Sigmoid colon (tissue), 6 donors: ENCODE measurements at regions not wholly inside any gene's neighbourhood (a gene's known extent, or its start where the extent isn't known, plus 50 kb on each side); places are given as distances from the start of the nearest gene placed in this dataset.

ENCODE experiments used
- DNase-seq: peaks from one replicate; pipeline ENCODE4 v3.0.0-alpha.2; 2019
- H3K27ac ChIP-seq, 4 donors: fragments of 200-600 bp; sonication (generic); one replicate each; pipeline ENCODE4 v1.5.1; 2016 to 2019; ENCODE audit warnings: mild to moderate bottlenecking in 1 of 4
- H3K27me3 ChIP-seq, 3 donors: fragments of 200-600 bp; sonication (generic); one replicate each; pipeline ENCODE4 v1.5.1; 2019; ENCODE audit warnings: mild to moderate bottlenecking in 1 of 3
- H3K36me3 ChIP-seq, 4 donors: fragments of 200-600 bp; sonication (generic); one replicate each; pipeline ENCODE4 v1.5.1; 2016 to 2019
- H3K4me1 ChIP-seq, 4 donors: fragments of 200-600 bp; sonication (generic); one replicate each; pipeline ENCODE4 v1.5.1; 2017 to 2019
- H3K4me3 ChIP-seq, 4 donors: fragments of 200-600 bp; sonication (generic); one replicate each; pipeline ENCODE4 v1.5.1; 2017 to 2019; ENCODE audit warnings: mild to moderate bottlenecking in 2 of 4, moderate library complexity in 1 of 4
- H3K9me3 ChIP-seq, 4 donors: fragments of 200-600 bp in 3 of 4; sonication (generic) in 3 of 4; one replicate each; pipeline versions ENCODE4 v1.5.1 to v1.6.1; 2013 to 2019
- EP300 ChIP-seq, 4 donors: sonication (generic); formaldehyde crosslinking; IDR thresholded peaks; one replicate each; pipeline ENCODE4 v1.6.1; 2017; ENCODE audit warnings: antibody characterized with exemption in 4 of 4
- POLR2A ChIP-seq, 2 donors: fragments of 450-650 bp; IDR thresholded peaks; one replicate each; pipeline ENCODE4 v1.6.1; 2016; ENCODE audit warnings: antibody characterized with exemption in 2 of 2, mild to moderate bottlenecking in 2 of 2, moderate library complexity in 2 of 2
- POLR2AphosphoS5 ChIP-seq, 4 donors: sonication (generic); formaldehyde crosslinking; IDR thresholded peaks; one replicate each; pipeline ENCODE4 v1.6.1; 2017; ENCODE audit warnings: antibody characterized with exemption in 4 of 4
- WGBS, 2 donors: extraction: QIAGEN DNeasy Blood & Tissue Kit; methylation state at CpG; one replicate each; pipeline ENCODE4 v1.1.7; 2013; 5-methylcytosine and 5-hydroxymethylcytosine counted together
- intact Hi-C: fragments of 100-400 bp; cut with DNase I; formaldehyde crosslinking; loops from one replicate; pipeline ENCODE4 v1.15.1; 2023
- TF ChIP-seq, protein P1 (sequence below), 4 experiments: fragments of 450-650 bp in 3 of 4; fragments of 200-600 bp in 1 of 4; IDR thresholded peaks; one replicate each; pipeline ENCODE4 v1.5.1; 2016 to 2019; ENCODE audit warnings: antibody characterized with exemption in 4 of 4, mild to moderate bottlenecking in 3 of 4, moderate library complexity in 2 of 4
- donor health status: healthy with polysubstance abuse.
- donor health status: healthy.

GRCh38 chr2:74036010-74036409 is 51.3 kb downstream of the TET3 start:
- WGBS, 2 donors = 90 to 94% methylated on average over 7 of the region's 7 CpGs
- no peaks in the 10 kb centered on the region for H3K9me3 ChIP-seq
- no peaks in the 10 kb centered on the region for H3K27me3 ChIP-seq
- H3K36me3 ChIP-seq = no peaks in the 10 kb centered on the region
- no peak overlapping the region for H3K27ac ChIP-seq
- H3K4me3 ChIP-seq = no peak overlapping the region
- DNase-seq = no peak
- peaks cover 0 to 18% (median 12%) of the 10 kb centered on the region in 4 donors for H3K4me1 ChIP-seq
- no peak for TF ChIP-seq POLR2AphosphoS5 (IDR thresholded peaks at IDR 0.05)
- TF ChIP-seq, protein P1, sequence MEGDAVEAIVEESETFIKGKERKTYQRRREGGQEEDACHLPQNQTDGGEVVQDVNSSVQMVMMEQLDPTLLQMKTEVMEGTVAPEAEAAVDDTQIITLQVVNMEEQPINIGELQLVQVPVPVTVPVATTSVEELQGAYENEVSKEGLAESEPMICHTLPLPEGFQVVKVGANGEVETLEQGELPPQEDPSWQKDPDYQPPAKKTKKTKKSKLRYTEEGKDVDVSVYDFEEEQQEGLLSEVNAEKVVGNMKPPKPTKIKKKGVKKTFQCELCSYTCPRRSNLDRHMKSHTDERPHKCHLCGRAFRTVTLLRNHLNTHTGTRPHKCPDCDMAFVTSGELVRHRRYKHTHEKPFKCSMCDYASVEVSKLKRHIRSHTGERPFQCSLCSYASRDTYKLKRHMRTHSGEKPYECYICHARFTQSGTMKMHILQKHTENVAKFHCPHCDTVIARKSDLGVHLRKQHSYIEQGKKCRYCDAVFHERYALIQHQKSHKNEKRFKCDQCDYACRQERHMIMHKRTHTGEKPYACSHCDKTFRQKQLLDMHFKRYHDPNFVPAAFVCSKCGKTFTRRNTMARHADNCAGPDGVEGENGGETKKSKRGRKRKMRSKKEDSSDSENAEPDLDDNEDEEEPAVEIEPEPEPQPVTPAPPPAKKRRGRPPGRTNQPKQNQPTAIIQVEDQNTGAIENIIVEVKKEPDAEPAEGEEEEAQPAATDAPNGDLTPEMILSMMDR (IDR thresholded peaks at IDR 0.05) = no peak
- no peak for TF ChIP-seq POLR2A (IDR thresholded peaks at IDR 0.05)
- no peak for TF ChIP-seq EP300 (IDR thresholded peaks at IDR 0.05)
- intact Hi-C loops = no loop called here

DNA sequence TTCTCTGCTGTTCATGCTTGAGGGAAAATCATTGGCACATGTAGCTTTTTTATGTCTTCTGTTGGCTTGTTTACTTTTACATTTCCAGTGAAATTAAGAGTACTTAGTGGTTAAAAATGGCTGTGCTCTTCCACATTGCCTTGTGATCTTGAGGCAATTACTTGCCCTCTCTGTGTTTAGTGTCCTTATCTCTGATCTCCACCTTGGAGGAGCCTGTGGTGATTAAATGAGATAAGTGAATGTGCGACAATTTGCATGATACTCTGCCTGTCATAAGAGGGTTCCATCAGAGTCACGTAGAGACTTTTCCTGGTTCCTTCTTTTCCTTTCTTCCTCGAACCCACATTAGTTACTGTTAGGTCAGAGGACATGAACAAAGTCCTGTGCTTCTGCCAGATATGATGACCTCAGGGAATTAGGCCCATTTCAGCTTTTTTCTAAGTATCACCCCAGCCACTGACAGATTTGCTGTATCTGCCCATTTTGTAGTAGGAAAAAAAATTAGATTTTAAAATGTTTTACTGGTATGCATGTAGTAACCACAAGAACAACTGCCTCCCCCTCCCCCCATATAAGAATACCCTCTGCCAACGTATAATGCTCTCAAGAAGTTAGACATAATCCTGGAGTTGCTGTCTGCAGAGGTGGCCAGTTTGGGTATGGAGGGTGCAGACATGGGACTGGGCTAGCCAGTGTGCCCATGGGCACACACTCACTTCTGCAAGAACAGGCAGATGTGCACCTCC is 51.9 kb downstream of the TET3 start:
- intact Hi-C loops = no loop called here
- TF ChIP-seq POLR2A (IDR thresholded peaks at IDR 0.05) (no peak), POLR2AphosphoS5 (IDR thresholded peaks at IDR 0.05) (no peak), EP300 (IDR thresholded peaks at IDR 0.05) (no peak)
- TF ChIP-seq, protein P1 (IDR thresholded peaks at IDR 0.05) = no peak
- 59 to 60% methylated on average over 4 of the region's 4 CpGs for WGBS, 2 donors
- Histone ChIP-seq H3K27ac (no peak overlapping the region), H3K4me3 (no peak overlapping the region), H3K36me3 (no peaks in the 10 kb centered on the region), H3K27me3 (no peaks in the 10 kb centered on the region), H3K9me3 (no peaks in the 10 kb centered on the region), H3K4me1 (peaks cover 0 to 16% (median 12%) of the 10 kb centered on the region in 4 donors)
- DNase-seq = no peak

- intact Hi-C loops = no loop called here
- no peak for TF ChIP-seq POLR2AphosphoS5 (IDR thresholded peaks at IDR 0.05)
- TF ChIP-seq, protein P1 (IDR thresholded peaks at IDR 0.05) = no peak
- TF ChIP-seq POLR2A (IDR thresholded peaks at IDR 0.05) = no peak
- TF ChIP-seq EP300 (IDR thresholded peaks at IDR 0.05) = no peak
- WGBS, 2 donors = 39 to 73% methylated on average over 1 of the region's 1 CpG
- no peak for DNase-seq
- Histone ChIP-seq H3K4me3 (no peak overlapping the region), H3K27me3 (no peaks in the 10 kb centered on the region), H3K27ac (no peak overlapping the region), H3K9me3 (no peaks in the 10 kb centered on the region), H3K36me3 (no peaks in the 10 kb centered on the region), H3K4me1 (peaks cover 0 to 8% (median 5%) of the 10 kb centered on the region in 4 donors)
Measured at GRCh38 chr2:74037379-74037860, 52.7 kb downstream of the TET3 start.

DNA sequence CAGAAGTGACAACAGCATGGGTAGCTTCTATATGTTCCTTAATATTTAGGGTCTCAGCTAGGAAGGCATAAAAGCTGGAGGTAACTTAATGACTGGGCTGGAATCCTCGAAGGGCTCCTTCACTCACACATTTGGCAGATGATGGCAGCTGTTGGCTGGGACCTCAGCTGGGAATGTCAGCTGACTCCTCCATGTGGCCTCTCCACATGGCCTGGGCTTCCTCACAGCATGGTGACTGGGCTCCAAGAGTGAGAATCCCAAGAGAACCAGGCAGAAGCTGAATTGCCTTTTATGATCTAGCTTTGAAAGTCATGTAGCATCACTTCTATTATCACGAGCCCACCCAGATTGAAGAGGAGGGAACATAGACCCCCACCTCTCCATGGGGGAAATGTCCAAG is 54.9 kb downstream of the TET3 start:
- intact Hi-C loops = no loop called here
- no peak overlapping the region for H3K27ac ChIP-seq
- TF ChIP-seq POLR2A (IDR thresholded peaks at IDR 0.05) = no peak
- TF ChIP-seq, protein P1 (IDR thresholded peaks at IDR 0.05) = no peak
- TF ChIP-seq EP300 (IDR thresholded peaks at IDR 0.05) = no peak
- no peak for TF ChIP-seq POLR2AphosphoS5 (IDR thresholded peaks at IDR 0.05)
- WGBS, 2 donors = 66 to 94% methylated on average over 2 of the region's 2 CpGs
- no peaks in the 10 kb centered on the region for H3K27me3 ChIP-seq
- no peaks in the 10 kb centered on the region for H3K4me1 ChIP-seq
- DNase-seq = no peak
- H3K4me3 ChIP-seq = no peak overlapping the region
- no peaks in the 10 kb centered on the region for H3K9me3 ChIP-seq
- H3K36me3 ChIP-seq = no peaks in the 10 kb centered on the region
